ENCODE measurements at regions not wholly inside any gene's neighbourhood (a gene's known extent, or its start where the extent isn't known, plus 50 kb on each side); places are given as distances from the start of the nearest gene placed in this dataset.

DNA sequence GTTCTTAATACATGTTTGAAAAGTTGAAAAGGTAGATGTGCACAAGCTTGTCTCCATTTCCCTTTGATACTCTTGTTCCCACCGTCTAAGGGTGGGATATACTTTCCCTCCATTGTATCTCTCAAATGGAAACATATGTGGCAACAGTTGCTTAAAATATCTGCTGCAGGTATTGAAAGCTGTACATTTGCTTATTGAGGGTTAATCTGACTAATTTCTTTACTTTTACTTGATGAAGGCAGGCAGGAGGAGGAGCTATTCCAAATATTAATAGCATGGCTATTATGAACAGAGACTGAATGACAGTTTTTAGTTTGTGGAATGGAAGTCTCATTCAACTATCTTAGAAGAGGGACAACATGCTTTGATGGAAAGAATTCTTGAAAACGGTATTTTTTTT lies 103.8 kb downstream of the SLC10A2 start:
- TF ChIP-seq, protein P1, sequence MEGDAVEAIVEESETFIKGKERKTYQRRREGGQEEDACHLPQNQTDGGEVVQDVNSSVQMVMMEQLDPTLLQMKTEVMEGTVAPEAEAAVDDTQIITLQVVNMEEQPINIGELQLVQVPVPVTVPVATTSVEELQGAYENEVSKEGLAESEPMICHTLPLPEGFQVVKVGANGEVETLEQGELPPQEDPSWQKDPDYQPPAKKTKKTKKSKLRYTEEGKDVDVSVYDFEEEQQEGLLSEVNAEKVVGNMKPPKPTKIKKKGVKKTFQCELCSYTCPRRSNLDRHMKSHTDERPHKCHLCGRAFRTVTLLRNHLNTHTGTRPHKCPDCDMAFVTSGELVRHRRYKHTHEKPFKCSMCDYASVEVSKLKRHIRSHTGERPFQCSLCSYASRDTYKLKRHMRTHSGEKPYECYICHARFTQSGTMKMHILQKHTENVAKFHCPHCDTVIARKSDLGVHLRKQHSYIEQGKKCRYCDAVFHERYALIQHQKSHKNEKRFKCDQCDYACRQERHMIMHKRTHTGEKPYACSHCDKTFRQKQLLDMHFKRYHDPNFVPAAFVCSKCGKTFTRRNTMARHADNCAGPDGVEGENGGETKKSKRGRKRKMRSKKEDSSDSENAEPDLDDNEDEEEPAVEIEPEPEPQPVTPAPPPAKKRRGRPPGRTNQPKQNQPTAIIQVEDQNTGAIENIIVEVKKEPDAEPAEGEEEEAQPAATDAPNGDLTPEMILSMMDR (IDR thresholded peaks at IDR 0.05): no peak
- no peak for TF ChIP-seq EP300 (IDR thresholded peaks at IDR 0.05)

Data from suprapubic skin (tissue), 3 donors.